ENCODE measurements at regions not wholly inside any gene's neighbourhood (a gene's known extent, or its start where the extent isn't known, plus 50 kb on each side); places are given as distances from the start of the nearest gene placed in this dataset.

- TF ChIP-seq GLIS3 (CRISPR knock-in tag; IDR thresholded peaks at IDR 0.05) = no peak
- TF ChIP-seq, protein P1, sequence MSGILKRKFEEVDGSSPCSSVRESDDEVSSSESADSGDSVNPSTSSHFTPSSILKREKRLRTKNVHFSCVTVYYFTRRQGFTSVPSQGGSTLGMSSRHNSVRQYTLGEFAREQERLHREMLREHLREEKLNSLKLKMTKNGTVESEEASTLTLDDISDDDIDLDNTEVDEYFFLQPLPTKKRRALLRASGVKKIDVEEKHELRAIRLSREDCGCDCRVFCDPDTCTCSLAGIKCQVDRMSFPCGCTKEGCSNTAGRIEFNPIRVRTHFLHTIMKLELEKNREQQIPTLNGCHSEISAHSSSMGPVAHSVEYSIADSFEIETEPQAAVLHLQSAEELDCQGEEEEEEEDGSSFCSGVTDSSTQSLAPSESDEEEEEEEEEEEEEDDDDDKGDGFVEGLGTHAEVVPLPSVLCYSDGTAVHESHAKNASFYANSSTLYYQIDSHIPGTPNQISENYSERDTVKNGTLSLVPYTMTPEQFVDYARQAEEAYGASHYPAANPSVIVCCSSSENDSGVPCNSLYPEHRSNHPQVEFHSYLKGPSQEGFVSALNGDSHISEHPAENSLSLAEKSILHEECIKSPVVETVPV (CRISPR knock-in tag; IDR thresholded peaks at IDR 0.05) = no peak
- no peak for TF ChIP-seq RARB (CRISPR knock-in tag; IDR thresholded peaks at IDR 0.05)
- no peak for TF ChIP-seq ZFP30 (CRISPR knock-in tag; IDR thresholded peaks at IDR 0.05)
- TF ChIP-seq ISL1 (CRISPR knock-in tag; IDR thresholded peaks at IDR 0.05) = no peak
- no peak for TF ChIP-seq ESRRG (CRISPR knock-in tag; IDR thresholded peaks at IDR 0.05)
- TF ChIP-seq ARNTL (CRISPR knock-in tag; IDR thresholded peaks at IDR 0.05; ENCODE audit: borderline replicate concordance, low read depth) = no peak
- no peak for TF ChIP-seq SNAI2 (CRISPR knock-in tag; IDR thresholded peaks at IDR 0.05)
These were observed 94.4 kb upstream of the IGSF21 start for GRCh38 chr1:18013216-18013615.
